ENCODE measurements at regions not wholly inside any gene's neighbourhood (a gene's known extent, or its start where the extent isn't known, plus 50 kb on each side); places are given as distances from the start of the nearest gene placed in this dataset.

- TF ChIP-seq CTCF (conservative IDR thresholded peaks at IDR 0.05; ENCODE audit: low read depth, low read length) (no peak), EZH2 (IDR thresholded peaks at IDR 0.05; ENCODE audit: borderline replicate concordance, low read depth, low read length, poor library complexity, severe bottlenecking) (no peak)
Observed at GRCh38 chr5:171647043-171647903, 138.3 kb upstream of the SMIM23 start.

Data from A673 (cell line).